ENCODE measurements at regions not wholly inside any gene's neighbourhood (a gene's known extent, or its start where the extent isn't known, plus 50 kb on each side); places are given as distances from the start of the nearest gene placed in this dataset.

DNA sequence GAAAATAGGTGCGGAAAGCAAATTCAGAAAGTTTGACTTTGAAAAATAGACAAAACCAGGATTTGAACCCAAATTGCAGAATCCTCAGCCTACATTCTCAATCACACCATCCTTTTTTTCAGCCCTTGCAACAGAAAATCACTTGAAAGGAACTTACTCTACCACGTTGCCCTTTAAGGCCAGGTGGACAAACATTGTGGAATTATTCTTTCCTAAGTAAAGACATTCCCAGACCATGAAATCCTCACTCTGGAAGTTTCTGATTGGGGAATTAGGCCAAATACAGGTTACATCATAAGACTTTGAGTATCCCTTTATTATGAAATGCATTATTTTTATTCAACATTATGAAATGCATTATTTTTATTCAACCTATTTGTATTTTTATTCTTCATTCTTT is 259.4 kb downstream of the RAD51AP2 start:
- no peak overlapping the region for H2BK120ac ChIP-seq (ENCODE audit: low read depth, low read length, poor library complexity, severe bottlenecking)
- H3K4ac ChIP-seq (ENCODE audit: low read depth, low read length), result no peak overlapping the region
- no peak overlapping the region for H3K18ac ChIP-seq (ENCODE audit: insufficient read length, low read depth, low read length)
- no peaks in the 10 kb centered on the region for H4K20me1 ChIP-seq (ENCODE audit: control insufficient read depth, insufficient read depth, insufficient read length)
- no peaks in the 10 kb centered on the region for H3K4me1 ChIP-seq (ENCODE audit: insufficient read depth, low read length)
- no peaks in the 10 kb centered on the region for H3K79me2 ChIP-seq (ENCODE audit: insufficient read depth, low read length)
- WGBS (ENCODE audit: extremely low coverage, insufficient read length, low lambda C conversion rate), result no CpG with 5 or more reads among the region's 2 CpGs
- H3K23ac ChIP-seq (ENCODE audit: insufficient read length, low read depth, low read length), result no peak overlapping the region
- H2AK5ac ChIP-seq (ENCODE audit: insufficient read length, low read length), result no peak overlapping the region
- no peak for DNase-seq
- H4K8ac ChIP-seq (replicated peaks; ENCODE audit: insufficient read length, low read depth, low read length), result no peak overlapping the region
- no peak overlapping the region for H4K91ac ChIP-seq (ENCODE audit: insufficient read length, low read depth, low read length)
- no peak overlapping the region for H2BK15ac ChIP-seq (ENCODE audit: low read depth, low read length)
- no peak overlapping the region for H3T11ph ChIP-seq (ENCODE audit: low read length)
- H2AFZ ChIP-seq (ENCODE audit: low read length), result no peak overlapping the region
- H3K9ac ChIP-seq (ENCODE audit: extremely low read depth, insufficient read length, low read length), result no peak overlapping the region
- no peak overlapping the region for H3K14ac ChIP-seq (ENCODE audit: insufficient read depth, low read length)
- H3K4me3 Mint-ChIP-seq, result no peak overlapping the region
- no peak overlapping the region for H3K27ac ChIP-seq (ENCODE audit: insufficient read length, low read depth, low read length)
- no peak overlapping the region for H2BK12ac ChIP-seq (ENCODE audit: insufficient read length, low read depth, low read length)
- no peak overlapping the region for H2BK5ac ChIP-seq (ENCODE audit: insufficient read length, low read length)
- H3K79me1 ChIP-seq (ENCODE audit: insufficient read depth, low read depth, low read length, poor library complexity, severe bottlenecking), result no peaks in the 10 kb centered on the region
- H3K9me3 ChIP-seq (ENCODE audit: control insufficient read depth, low read depth, low read length), result no peaks in the 10 kb centered on the region
- H3K4me2 ChIP-seq (ENCODE audit: insufficient read depth, insufficient read length, low read length), result no peak overlapping the region
- no peaks in the 10 kb centered on the region for H3K23me2 ChIP-seq (ENCODE audit: insufficient read length, low read depth, low read length, poor library complexity, severe bottlenecking)
- no peaks in the 10 kb centered on the region for H3K9me3 Mint-ChIP-seq
- H3K27me3 ChIP-seq (ENCODE audit: insufficient read depth, low read length), result no peaks in the 10 kb centered on the region
- no peak overlapping the region for H4K5ac ChIP-seq (ENCODE audit: insufficient read length, low read depth, low read length)
- no peaks in the 10 kb centered on the region for H3K27me3 Mint-ChIP-seq (ENCODE audit: low read depth)
- peaks cover 4 to 6% of the 10 kb centered on the region in 2 experiments; a peak in 2 of 4 replicates for H3K4me1 Mint-ChIP-seq
- H3K36me3 Mint-ChIP-seq (ENCODE audit: insufficient read depth in 1 of 3, low read depth in 3 of 3), result no peaks in the 10 kb centered on the region
- TF ChIP-seq, protein P1, sequence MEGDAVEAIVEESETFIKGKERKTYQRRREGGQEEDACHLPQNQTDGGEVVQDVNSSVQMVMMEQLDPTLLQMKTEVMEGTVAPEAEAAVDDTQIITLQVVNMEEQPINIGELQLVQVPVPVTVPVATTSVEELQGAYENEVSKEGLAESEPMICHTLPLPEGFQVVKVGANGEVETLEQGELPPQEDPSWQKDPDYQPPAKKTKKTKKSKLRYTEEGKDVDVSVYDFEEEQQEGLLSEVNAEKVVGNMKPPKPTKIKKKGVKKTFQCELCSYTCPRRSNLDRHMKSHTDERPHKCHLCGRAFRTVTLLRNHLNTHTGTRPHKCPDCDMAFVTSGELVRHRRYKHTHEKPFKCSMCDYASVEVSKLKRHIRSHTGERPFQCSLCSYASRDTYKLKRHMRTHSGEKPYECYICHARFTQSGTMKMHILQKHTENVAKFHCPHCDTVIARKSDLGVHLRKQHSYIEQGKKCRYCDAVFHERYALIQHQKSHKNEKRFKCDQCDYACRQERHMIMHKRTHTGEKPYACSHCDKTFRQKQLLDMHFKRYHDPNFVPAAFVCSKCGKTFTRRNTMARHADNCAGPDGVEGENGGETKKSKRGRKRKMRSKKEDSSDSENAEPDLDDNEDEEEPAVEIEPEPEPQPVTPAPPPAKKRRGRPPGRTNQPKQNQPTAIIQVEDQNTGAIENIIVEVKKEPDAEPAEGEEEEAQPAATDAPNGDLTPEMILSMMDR (conservative IDR thresholded peaks at IDR 0.05), result no peak
- no peak overlapping the region for H2BK20ac ChIP-seq (ENCODE audit: low read depth, low read length, poor library complexity, severe bottlenecking)
- no peak overlapping the region for H3K27ac Mint-ChIP-seq
- no peak overlapping the region for H3K56ac ChIP-seq (ENCODE audit: insufficient read length, low read depth, low read length)

Data from H9 (cell line).